ENCODE measurements at regions not wholly inside any gene's neighbourhood (a gene's known extent, or its start where the extent isn't known, plus 50 kb on each side); places are given as distances from the start of the nearest gene placed in this dataset.

GRCh38 chr10:83037653-83038052 is 1101.7 kb upstream of the GHITM start:
- Histone ChIP-seq H3K79me1 (ENCODE audit: low read length) (no peaks in the 10 kb centered on the region), H3K27me3 (ENCODE audit: insufficient read depth, low read length) (no peaks in the 10 kb centered on the region), H3K4me2 (ENCODE audit: low read length) (no peak overlapping the region), H3K27ac (ENCODE audit: low read depth, low read length) (no peak overlapping the region), H3K36me3 (ENCODE audit: control insufficient read depth in 1 of 2, insufficient read depth in 2 of 2, low read length in 2 of 2) (no peaks in the 10 kb centered on the region), H3K79me2 (ENCODE audit: control insufficient read depth, insufficient read depth, low read length, poor library complexity) (no peaks in the 10 kb centered on the region), H3K23ac (ENCODE audit: low read length) (no peak overlapping the region), H3K4ac (ENCODE audit: low read depth, low read length) (no peak overlapping the region), H2BK5ac (ENCODE audit: low read depth, low read length, poor library complexity) (no peak overlapping the region), H3K18ac (ENCODE audit: low read length) (no peak overlapping the region), H3K9ac (ENCODE audit: low read length) (no peak overlapping the region), H3K4me1 (ENCODE audit: control insufficient read depth in 1 of 2, insufficient read depth in 2 of 2, low read length in 2 of 2) (no peaks in the 10 kb centered on the region), H2AK5ac (ENCODE audit: low read length) (no peak overlapping the region), H3K14ac (ENCODE audit: low read length) (no peak overlapping the region), H2BK12ac (ENCODE audit: low read length) (no peak overlapping the region), H3K4me3 (ENCODE audit: low read depth, low read length) (no peak overlapping the region), H4K91ac (ENCODE audit: low read depth, low read length) (no peak overlapping the region), H4K8ac (ENCODE audit: low read depth, low read length) (no peak overlapping the region), H2BK120ac (ENCODE audit: insufficient read depth, low read length, poor library complexity) (no peak overlapping the region), H4K12ac (ENCODE audit: low read depth, low read length) (no peak overlapping the region), H2AFZ (ENCODE audit: insufficient read depth, low read length, poor library complexity) (no peak overlapping the region), H3K9me3 (ENCODE audit: insufficient read depth, low read depth, low read length) (peaks cover 1% of the 10 kb centered on the region)
- DNase-seq = no peak
- no CpG with 5 or more reads among the region's 2 CpGs for WGBS (ENCODE audit: extremely low coverage, insufficient coverage, insufficient read length)

GRCh38 chr10:83038631-83039030 is 1100.7 kb upstream of the GHITM start:
- Histone ChIP-seq H3K14ac (ENCODE audit: low read length) (no peak overlapping the region), H3K4ac (ENCODE audit: low read depth, low read length) (no peak overlapping the region), H2AFZ (ENCODE audit: insufficient read depth, low read length, poor library complexity) (no peak overlapping the region), H4K8ac (ENCODE audit: low read depth, low read length) (no peak overlapping the region), H3K36me3 (ENCODE audit: control insufficient read depth in 1 of 2, insufficient read depth in 2 of 2, low read length in 2 of 2) (no peaks in the 10 kb centered on the region), H2AK5ac (ENCODE audit: low read length) (no peak overlapping the region), H2BK5ac (ENCODE audit: low read depth, low read length, poor library complexity) (no peak overlapping the region), H3K27me3 (ENCODE audit: insufficient read depth, low read length) (no peaks in the 10 kb centered on the region), H3K9me3 (ENCODE audit: insufficient read depth, low read depth, low read length) (peaks cover 1% of the 10 kb centered on the region), H3K79me1 (ENCODE audit: low read length) (no peaks in the 10 kb centered on the region), H3K23ac (ENCODE audit: low read length) (no peak overlapping the region), H3K9ac (ENCODE audit: low read length) (no peak overlapping the region), H3K4me3 (ENCODE audit: low read depth, low read length) (no peak overlapping the region), H2BK12ac (ENCODE audit: low read length) (no peak overlapping the region), H4K12ac (ENCODE audit: low read depth, low read length) (no peak overlapping the region), H3K79me2 (ENCODE audit: control insufficient read depth, insufficient read depth, low read length, poor library complexity) (no peaks in the 10 kb centered on the region), H3K27ac (ENCODE audit: low read depth, low read length) (no peak overlapping the region), H3K4me2 (ENCODE audit: low read length) (no peak overlapping the region), H2BK120ac (ENCODE audit: insufficient read depth, low read length, poor library complexity) (no peak overlapping the region), H3K18ac (ENCODE audit: low read length) (no peak overlapping the region), H4K91ac (ENCODE audit: low read depth, low read length) (no peak overlapping the region), H3K4me1 (ENCODE audit: control insufficient read depth in 1 of 2, insufficient read depth in 2 of 2, low read length in 2 of 2) (no peaks in the 10 kb centered on the region)
- no CpG with 5 or more reads among the region's 2 CpGs for WGBS (ENCODE audit: extremely low coverage, insufficient coverage, insufficient read length)
- no peak for DNase-seq

- Histone ChIP-seq H3K18ac (ENCODE audit: low read length) (no peak overlapping the region), H3K9me3 (ENCODE audit: insufficient read depth, low read depth, low read length) (no peaks in the 10 kb centered on the region), H3K79me2 (ENCODE audit: control insufficient read depth, insufficient read depth, low read length, poor library complexity) (no peaks in the 10 kb centered on the region), H2AFZ (ENCODE audit: insufficient read depth, low read length, poor library complexity) (no peak overlapping the region), H3K79me1 (ENCODE audit: low read length) (no peaks in the 10 kb centered on the region), H3K4me2 (ENCODE audit: low read length) (no peak overlapping the region), H3K23ac (ENCODE audit: low read length) (no peak overlapping the region), H3K27ac (ENCODE audit: low read depth, low read length) (no peak overlapping the region), H3K4me1 (ENCODE audit: control insufficient read depth in 1 of 2, insufficient read depth in 2 of 2, low read length in 2 of 2) (no peaks in the 10 kb centered on the region), H4K12ac (ENCODE audit: low read depth, low read length) (no peak overlapping the region), H2AK5ac (ENCODE audit: low read length) (no peak overlapping the region), H3K9ac (ENCODE audit: low read length) (no peak overlapping the region), H3K27me3 (ENCODE audit: insufficient read depth, low read length) (no peaks in the 10 kb centered on the region), H3K4ac (ENCODE audit: low read depth, low read length) (no peak overlapping the region), H3K4me3 (ENCODE audit: low read depth, low read length) (no peak overlapping the region), H4K91ac (ENCODE audit: low read depth, low read length) (no peak overlapping the region), H2BK12ac (ENCODE audit: low read length) (no peak overlapping the region), H2BK120ac (ENCODE audit: insufficient read depth, low read length, poor library complexity) (no peak overlapping the region), H2BK5ac (ENCODE audit: low read depth, low read length, poor library complexity) (no peak overlapping the region), H3K36me3 (ENCODE audit: control insufficient read depth in 1 of 2, insufficient read depth in 2 of 2, low read length in 2 of 2) (no peaks in the 10 kb centered on the region), H4K8ac (ENCODE audit: low read depth, low read length) (no peak overlapping the region), H3K14ac (ENCODE audit: low read length) (no peak overlapping the region)
- WGBS (ENCODE audit: extremely low coverage, insufficient coverage, insufficient read length) = no CpG with 5 or more reads among the region's 4 CpGs
- DNase-seq = no peak
These were observed 1093.6 kb upstream of the GHITM start for GRCh38 chr10:83045731-83046130.

- WGBS (ENCODE audit: extremely low coverage, insufficient coverage, insufficient read length) = no CpG with 5 or more reads among the region's 3 CpGs
- Histone ChIP-seq H3K27ac (ENCODE audit: low read depth, low read length) (no peak overlapping the region), H2AK5ac (ENCODE audit: low read length) (no peak overlapping the region), H3K23ac (ENCODE audit: low read length) (no peak overlapping the region), H4K12ac (ENCODE audit: low read depth, low read length) (no peak overlapping the region), H2BK12ac (ENCODE audit: low read length) (no peak overlapping the region), H3K9ac (ENCODE audit: low read length) (no peak overlapping the region), H3K4me3 (ENCODE audit: low read depth, low read length) (no peak overlapping the region), H3K27me3 (ENCODE audit: insufficient read depth, low read length) (no peaks in the 10 kb centered on the region), H3K36me3 (ENCODE audit: control insufficient read depth in 1 of 2, insufficient read depth in 2 of 2, low read length in 2 of 2) (no peaks in the 10 kb centered on the region), H3K4me1 (ENCODE audit: control insufficient read depth in 1 of 2, insufficient read depth in 2 of 2, low read length in 2 of 2) (peaks cover 0 to 2% of the 10 kb centered on the region in 2 experiments), H2BK120ac (ENCODE audit: insufficient read depth, low read length, poor library complexity) (no peak overlapping the region), H4K91ac (ENCODE audit: low read depth, low read length) (no peak overlapping the region), H3K4ac (ENCODE audit: low read depth, low read length) (no peak overlapping the region), H3K79me1 (ENCODE audit: low read length) (no peaks in the 10 kb centered on the region), H3K18ac (ENCODE audit: low read length) (no peak overlapping the region), H3K14ac (ENCODE audit: low read length) (no peak overlapping the region), H3K4me2 (ENCODE audit: low read length) (no peak overlapping the region), H4K8ac (ENCODE audit: low read depth, low read length) (no peak overlapping the region), H3K9me3 (ENCODE audit: insufficient read depth, low read depth, low read length) (no peaks in the 10 kb centered on the region), H2BK5ac (ENCODE audit: low read depth, low read length, poor library complexity) (no peak overlapping the region), H3K79me2 (ENCODE audit: control insufficient read depth, insufficient read depth, low read length, poor library complexity) (no peaks in the 10 kb centered on the region), H2AFZ (ENCODE audit: insufficient read depth, low read length, poor library complexity) (no peak overlapping the region)
- no peak for DNase-seq
These were observed 1088.5 kb upstream of the GHITM start for GRCh38 chr10:83050815-83051214.
